HPDE6-E6E7 (cell line): ENCODE measurements at regions not wholly inside any gene's neighbourhood (a gene's known extent, or its start where the extent isn't known, plus 50 kb on each side); places are given as distances from the start of the nearest gene placed in this dataset.

Experiments used
- DNase-seq: peaks from one replicate; pipeline ENCODE4 v3.0.0; 2011; ENCODE audit warnings: missing footprints; ENCODE audit errors: extremely low spot score

DNA sequence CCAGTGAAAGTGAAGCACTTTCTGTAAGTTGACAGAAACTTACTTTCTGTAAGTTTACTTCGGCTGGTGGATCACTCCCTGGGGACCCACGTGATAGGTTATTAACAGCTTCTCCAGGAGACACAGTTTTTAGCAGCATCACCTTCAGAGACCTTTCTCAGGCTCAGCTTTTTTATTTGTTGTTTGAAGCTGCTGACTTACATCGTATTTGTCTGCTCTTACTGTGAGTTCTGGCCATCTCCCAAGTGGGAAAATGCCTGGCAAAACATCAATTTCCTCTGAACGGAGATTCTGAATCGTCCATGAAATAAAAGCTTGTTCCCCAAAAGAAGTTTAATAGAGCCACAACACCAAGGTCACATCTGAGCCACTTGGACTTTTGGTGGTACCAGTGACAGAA is 178.7 kb upstream of the PODXL start:
- no peak for DNase-seq

DNA sequence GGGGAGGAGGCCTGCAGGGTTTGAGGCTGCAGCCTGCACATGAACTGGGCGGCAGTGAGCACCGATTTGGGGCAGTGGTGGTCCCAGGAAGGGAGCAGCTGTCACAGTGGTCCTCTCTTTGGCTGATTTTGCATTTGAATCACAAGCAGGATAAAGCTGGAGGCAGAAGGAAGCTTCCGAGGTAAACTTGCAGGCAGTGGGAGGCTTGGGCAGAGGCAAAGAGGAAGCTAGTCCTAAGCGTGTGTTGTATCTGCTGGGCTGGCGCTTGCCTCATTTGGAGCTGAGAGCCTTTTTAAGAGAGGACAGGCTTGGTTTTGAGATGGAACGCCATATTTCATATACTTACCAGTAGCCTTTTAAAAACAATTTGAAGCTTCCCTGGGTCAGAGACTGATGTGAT is 177.2 kb upstream of the PODXL start:
- no peak for DNase-seq

DNA sequence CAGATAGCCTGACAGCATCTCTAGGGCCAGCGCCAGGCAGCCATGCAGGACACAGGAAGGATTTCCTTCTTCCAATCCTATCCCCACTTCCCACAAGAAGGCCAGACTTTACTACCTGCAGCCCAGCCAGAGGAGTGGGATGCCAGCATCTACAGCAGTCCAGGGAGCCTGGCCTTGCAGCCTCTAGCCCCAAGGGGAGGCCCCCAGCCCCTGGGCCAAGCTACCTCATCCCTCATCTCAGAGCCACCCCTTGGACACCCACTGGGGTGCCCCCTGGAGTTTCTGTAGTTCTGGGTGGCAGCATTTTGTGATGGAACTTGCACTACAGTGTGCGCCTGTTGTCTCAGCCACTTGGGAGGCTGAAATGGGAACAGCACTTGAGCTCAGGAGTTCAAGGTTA is 170.8 kb upstream of the PODXL start:
- DNase-seq = no peak

DNA sequence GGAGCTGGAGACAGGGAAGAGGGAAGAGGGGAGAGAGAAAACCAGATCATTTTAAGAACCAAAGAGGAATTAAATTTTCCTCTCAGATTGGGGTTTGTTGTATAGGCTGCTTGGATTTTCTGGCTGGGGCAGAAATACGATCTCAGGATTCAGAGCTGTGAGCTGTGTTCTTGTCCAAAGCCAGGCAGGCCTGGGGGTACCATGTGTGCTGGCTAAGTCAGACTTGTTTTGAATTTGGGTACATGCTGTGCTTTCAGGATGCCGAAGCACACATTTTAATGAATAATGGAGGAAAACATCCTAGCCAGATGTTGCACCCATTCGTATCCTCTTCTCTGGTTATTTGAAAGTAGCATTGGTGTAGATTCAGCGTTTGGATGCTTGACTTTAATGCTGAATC is 170.3 kb upstream of the PODXL start:
- no peak for DNase-seq

DNA sequence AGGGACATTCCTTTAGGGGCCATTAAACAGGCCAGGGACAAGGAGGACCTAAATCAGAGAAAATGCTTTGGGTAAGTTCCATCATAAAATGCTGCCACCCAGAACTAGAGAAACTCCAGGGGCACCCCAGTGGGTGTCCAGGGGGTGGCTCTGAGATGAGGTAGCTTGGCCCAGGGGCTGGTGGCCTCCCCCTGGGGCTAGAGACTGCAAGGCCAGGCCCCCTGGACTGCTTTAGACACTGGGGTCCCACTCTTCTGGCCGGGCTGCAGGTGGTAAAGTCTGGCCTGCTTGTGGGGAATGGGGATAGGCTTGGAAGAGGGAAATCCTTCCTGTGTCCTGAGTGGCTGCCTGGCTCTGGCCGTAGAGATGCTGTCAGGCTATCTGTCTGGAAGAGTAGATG is 169.6 kb upstream of the PODXL start:
- no peak for DNase-seq

- DNase-seq = no peak
Observed at GRCh38 chr7:131724776-131725345, 168.4 kb upstream of the PODXL start.

DNA sequence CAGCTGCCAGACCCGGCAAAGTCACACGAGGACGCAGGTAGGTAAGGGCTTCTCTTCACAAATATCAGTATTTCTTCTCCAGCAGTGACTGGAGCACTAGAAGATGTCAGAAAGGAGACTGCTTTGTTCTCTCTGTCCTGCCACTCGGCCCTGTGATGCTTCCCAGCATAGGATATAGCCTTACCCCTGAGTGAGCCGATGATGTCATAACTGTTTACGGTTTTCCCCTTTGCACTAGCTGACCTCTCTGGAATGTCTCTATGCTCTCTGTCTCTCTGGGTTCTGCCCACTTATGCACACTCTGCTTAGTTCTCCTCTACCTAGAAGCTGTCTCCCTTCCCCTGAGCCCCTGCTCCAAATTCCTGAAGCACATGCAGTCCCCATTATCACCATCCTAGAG is 167.5 kb upstream of the PODXL start:
- no peak for DNase-seq

GRCh38 chr7:131722371-131722770 is 165.9 kb upstream of the PODXL start:
- no peak for DNase-seq

- DNase-seq = no peak
Observed at GRCh38 chr7:131721660-131722059, 165.2 kb upstream of the PODXL start.

GRCh38 chr7:131720703-131721102 is 164.3 kb upstream of the PODXL start:
- DNase-seq = no peak

DNA sequence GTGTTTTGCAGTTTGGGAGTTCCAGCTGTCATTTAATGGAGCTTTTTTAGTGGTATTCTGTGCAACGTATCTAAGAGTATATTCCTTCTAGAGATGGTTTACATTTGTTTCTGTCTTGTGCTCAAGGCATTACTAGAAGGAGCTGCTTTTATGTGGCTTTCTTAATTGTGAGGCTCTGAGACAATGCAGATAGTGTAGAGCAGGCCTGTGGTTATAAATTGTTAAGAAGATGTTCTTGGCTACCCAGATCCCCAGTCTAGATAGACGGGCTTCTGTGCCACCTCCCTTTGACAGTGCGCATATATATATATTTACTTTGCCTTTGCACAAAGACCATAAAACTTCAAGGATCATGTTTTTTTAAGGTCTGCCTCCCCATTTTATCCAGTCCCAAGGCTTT is 160.8 kb upstream of the PODXL start:
- DNase-seq = no peak

GRCh38 chr7:131699323-131699722 is 142.9 kb upstream of the PODXL start:
- no peak for DNase-seq

DNA sequence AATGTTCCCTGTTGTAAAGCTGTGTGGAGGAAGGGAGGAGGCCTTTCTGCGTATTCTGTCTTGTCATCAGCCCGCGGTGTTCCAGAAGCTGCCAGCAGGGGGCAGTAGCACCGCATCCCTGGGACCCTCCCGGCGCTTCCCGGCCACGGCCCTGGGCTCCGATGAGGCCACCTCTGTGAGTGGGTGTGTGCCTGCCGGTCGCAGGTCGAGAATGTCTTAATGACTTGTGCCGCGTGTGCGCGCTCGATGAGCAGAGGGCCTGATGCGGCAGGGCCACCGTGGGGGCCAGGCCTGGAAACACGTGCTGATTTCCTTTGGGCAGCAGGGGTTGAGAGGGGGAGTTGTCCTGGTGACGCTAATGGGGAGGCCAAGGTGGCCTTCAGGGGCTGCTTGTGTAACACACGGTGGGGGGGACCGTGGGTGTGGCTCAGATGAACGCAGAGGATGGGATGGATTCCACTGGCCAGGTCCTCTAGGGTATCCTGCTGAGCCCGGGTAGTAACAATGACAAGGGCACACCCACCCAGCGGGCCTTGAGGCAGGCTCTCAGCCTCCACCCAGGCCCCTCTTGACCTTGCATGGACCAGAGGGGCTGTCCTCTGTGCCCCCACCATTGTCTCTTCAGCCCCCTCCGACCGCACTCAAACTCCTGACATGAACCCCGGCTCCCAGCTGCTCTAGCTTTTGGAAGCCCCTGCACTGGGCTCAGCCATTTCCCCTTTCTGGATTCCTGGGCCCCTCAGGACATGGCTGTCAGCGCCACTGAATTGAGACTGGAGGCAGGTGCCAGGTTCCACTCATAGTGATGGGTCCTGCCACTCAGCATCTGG is 135.9 kb upstream of the PODXL start:
- no peak for DNase-seq

- DNase-seq = no peak
Observed at GRCh38 chr7:131691454-131692130, 135.2 kb upstream of the PODXL start.

DNA sequence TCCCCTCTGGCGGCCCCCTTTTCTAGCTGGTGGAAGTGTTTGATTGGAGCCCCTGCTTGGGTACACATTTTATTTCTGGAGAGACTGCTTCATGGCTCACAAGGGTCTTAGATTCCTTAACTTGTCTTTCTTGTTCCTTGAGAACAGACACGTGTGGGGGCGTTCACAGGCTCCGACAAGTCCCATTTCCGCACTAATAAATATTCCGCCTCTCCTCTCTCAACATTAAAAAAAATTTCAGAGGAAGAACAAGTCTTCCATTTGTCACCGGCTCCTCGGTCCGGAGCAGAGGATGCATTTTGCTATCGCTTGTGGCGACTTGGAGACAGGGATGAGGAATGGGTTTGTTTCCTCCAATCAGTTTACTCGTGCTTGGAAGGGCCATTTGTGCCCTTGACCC is 134.0 kb upstream of the PODXL start:
- DNase-seq = no peak

GRCh38 chr7:131689662-131690234 is 133.3 kb upstream of the PODXL start:
- no peak for DNase-seq

DNA sequence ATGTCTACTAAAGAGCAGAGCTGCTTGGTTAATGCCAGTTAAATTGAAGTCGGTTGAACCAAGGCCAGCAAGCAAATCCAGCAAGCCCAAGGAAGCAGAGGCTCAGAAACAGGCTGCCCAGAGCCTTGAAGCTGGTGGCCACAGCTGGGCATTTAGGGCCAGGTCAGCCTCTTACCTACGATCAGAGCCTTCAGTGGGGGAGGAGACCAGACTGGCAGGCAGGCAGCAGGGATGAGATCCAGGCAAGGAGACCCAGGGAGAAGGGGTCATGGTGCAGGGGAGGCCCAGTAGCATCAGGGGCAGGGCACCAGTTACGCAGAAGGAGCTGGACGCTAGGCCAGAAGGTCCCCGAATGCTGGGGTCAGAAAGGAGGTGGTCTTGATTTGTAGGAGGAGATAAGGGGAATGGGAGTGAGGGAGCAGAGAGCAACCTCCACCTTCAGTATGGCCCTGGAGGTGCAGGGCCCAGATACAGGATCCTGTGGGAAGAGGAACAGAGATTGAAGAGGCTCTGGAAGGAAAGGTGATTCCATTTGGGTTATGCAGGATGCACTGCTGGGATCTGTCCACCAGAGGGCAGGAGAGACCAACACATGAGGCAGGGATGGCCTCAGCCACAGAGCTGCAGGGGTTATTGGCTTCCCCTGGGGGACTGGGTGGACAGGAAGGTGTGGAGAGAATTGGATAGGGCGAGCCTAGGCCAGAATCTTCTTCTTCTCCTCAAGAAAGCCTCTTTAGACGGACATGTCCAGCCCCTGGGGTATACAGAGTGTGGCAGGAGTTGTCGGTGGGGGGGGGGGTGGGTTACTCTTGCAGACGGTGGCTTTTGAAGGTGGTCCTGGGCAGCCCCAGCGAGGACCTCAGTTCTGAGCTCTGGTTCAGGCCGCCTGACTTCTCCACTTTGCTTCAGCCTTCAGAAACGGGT is 132.6 kb upstream of the PODXL start:
- peak; percentile 92 for DNase-seq

DNA sequence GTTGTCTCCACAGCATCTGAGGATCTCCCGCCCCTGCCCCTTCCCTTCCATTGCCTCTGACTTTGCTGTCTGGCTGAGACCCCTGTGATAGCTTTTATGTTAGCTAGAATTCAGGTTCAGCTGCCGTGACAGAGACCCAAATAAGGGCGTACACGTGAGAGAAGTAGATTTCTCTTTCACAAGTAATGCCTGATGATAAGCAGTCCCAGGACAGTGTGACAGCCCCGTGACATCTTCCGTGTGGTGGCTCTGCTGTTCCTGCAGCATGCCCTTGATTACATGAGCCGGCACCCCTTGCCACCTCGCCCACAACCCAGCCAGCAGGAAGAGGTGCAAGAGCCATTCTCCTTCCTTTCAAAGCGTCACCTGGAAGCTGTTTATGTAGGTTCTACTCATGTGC is 130.9 kb upstream of the PODXL start:
- DNase-seq = no peak

DNA sequence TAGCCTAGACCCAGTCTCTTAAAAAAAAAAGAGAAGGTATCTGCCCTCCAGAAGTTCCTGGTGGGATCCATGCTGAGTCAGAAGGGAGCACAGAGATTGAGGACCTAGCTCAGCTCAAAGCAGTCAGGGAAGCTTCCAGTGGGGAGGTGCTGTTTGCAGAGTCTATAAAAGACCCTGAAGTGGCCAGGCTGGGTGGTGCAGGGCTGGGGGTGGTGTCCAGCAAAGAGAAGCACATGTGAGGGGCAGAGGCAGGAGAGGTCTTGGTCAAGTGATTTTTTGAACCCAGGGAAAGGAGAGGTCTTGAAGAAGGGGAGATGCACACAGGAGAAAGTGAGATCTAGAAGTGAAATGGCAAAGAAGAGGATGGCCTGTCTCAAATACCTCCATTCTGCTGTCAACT is 130.4 kb upstream of the PODXL start:
- DNase-seq = no peak

- no peak for DNase-seq
Observed at GRCh38 chr7:131683536-131684125, 127.2 kb upstream of the PODXL start.

GRCh38 chr7:131681961-131682360 is 125.5 kb upstream of the PODXL start:
- no peak for DNase-seq
